H1 (cell line): ENCODE measurements at regions not wholly inside any gene's neighbourhood (a gene's known extent, or its start where the extent isn't known, plus 50 kb on each side); places are given as distances from the start of the nearest gene placed in this dataset.

Experiments
- CTCF ChIA-PET: fragments of 300-600 bp; sonication (Branson Sonifier 250); formaldehyde crosslinking; loops from one replicate; lab custom pipeline; 2021; ENCODE audit not compliant: partially characterized antibody; lab: Charles Lee
- POLR2A ChIA-PET: fragments of 300-600 bp; sonication (Branson Sonifier 250); formaldehyde crosslinking; loops from one replicate; lab custom pipeline; 2021; ENCODE audit warnings: inconsistent platforms; ENCODE audit not compliant: partially characterized antibody; lab: Charles Lee
- DNase-seq, 2 experiments: peaks; one replicate each; pipeline versions ENCODE4 v3.0.0 to v3.0.0-alpha.2; 2010 to 2022; ENCODE audit warnings: low spot score in 2 of 2, low read depth in 1 of 2, mixed read lengths in 1 of 2
- FAIRE-seq: peaks from 2 replicates; lab custom pipeline; 2011; peaks lifted over from hg19 to GRCh38; lab: Jason Lieb, UNC
- H2AFZ ChIP-seq: 2 replicates; pipeline ENCODE4 v1.8.1; 2012; ENCODE audit warnings: low read length, inconsistent platforms
- H2AK5ac ChIP-seq: 2 replicates; pipeline ENCODE4 v1.6.1; 2013; ENCODE audit warnings: low read depth, low read length
- H2BK120ac ChIP-seq: replicated peaks from 2 replicates; pipeline ENCODE3; 2013; ENCODE audit warnings: low read depth, low read length, inconsistent platforms
- H2BK12ac ChIP-seq: 2 replicates; pipeline ENCODE4 v1.6.1; 2013; ENCODE audit warnings: low read depth, low read length
- H2BK15ac ChIP-seq: 2 replicates; pipeline ENCODE4 v1.6.1; 2013; ENCODE audit warnings: low read length
- H2BK20ac ChIP-seq: 2 replicates; pipeline ENCODE4 v1.6.1; 2013; ENCODE audit warnings: low read length
- H2BK5ac ChIP-seq: 2 replicates; pipeline ENCODE4 v1.6.1; 2013; ENCODE audit warnings: low read depth, low read length
- H3K14ac ChIP-seq: 2 replicates; pipeline ENCODE4 v1.6.1; 2013; ENCODE audit warnings: inconsistent platforms; ENCODE audit not compliant: insufficient read length
- H3K18ac ChIP-seq: 2 replicates; pipeline ENCODE4 v1.6.1; 2013; ENCODE audit warnings: low read length; ENCODE audit errors: extremely low read depth
- H3K23ac ChIP-seq: 2 replicates; pipeline ENCODE4 v1.6.1; 2013; ENCODE audit warnings: inconsistent platforms; ENCODE audit not compliant: insufficient read length
- H3K23me2 ChIP-seq: 2 replicates; pipeline ENCODE4 v1.6.1; 2013; ENCODE audit warnings: low read depth, low read length
- H3K27ac ChIP-seq: 2 replicates; pipeline ENCODE4 v1.6.1; 2011; ENCODE audit warnings: low read depth, low read length, inconsistent platforms
- H3K27me3 ChIP-seq, 4 experiments: replicated peaks in 1 of 4; 1 replicate in 1 of 4; 2 replicates in 3 of 4; pipeline versions ENCODE4 v1.6.1 to v1.8.1; 2011 to 2013; ENCODE audit warnings: low read length in 3 of 4, mild to moderate bottlenecking in 3 of 4, inconsistent platforms in 2 of 4, mixed read lengths in 2 of 4, moderate library complexity in 1 of 4; ENCODE audit not compliant: control insufficient read depth in 3 of 4, insufficient read depth in 3 of 4; ENCODE audit errors: extremely low read depth in 1 of 4
- H3K36me3 ChIP-seq, 4 experiments: 2 replicates each; pipeline versions ENCODE4 v1.6.1 to v1.8.1; 2011 to 2013; ENCODE audit warnings: mild to moderate bottlenecking in 4 of 4, low read length in 3 of 4, moderate library complexity in 2 of 4, control low read depth in 1 of 4, inconsistent platforms in 1 of 4; ENCODE audit not compliant: insufficient read depth in 4 of 4, control insufficient read depth in 2 of 4
- H3K4ac ChIP-seq: replicated peaks from 2 replicates; pipeline ENCODE3; 2013; ENCODE audit warnings: low read length, low read depth, mixed read lengths, inconsistent platforms; ENCODE audit not compliant: insufficient read length
- H3K4me1 ChIP-seq, 4 experiments: replicated peaks in 1 of 4; 1 replicate in 1 of 4; 2 replicates in 3 of 4; pipeline versions ENCODE4 v1.6.1 to v1.8.1; 2011 to 2013; ENCODE audit warnings: low read length in 3 of 4, inconsistent platforms in 2 of 4, mixed read lengths in 1 of 4; ENCODE audit not compliant: insufficient read depth in 4 of 4, control insufficient read depth in 3 of 4
- H3K4me2 ChIP-seq, 2 experiments: 2 replicates each; pipeline versions ENCODE4 v1.6.1 to v1.8.1; 2011 to 2013; ENCODE audit warnings: low read depth in 2 of 2, low read length in 2 of 2, control low read depth in 1 of 2, inconsistent platforms in 1 of 2, mild to moderate bottlenecking in 1 of 2; ENCODE audit not compliant: insufficient read depth in 1 of 2
- H3K4me3 ChIP-seq, 4 experiments: fragments of 200-600, 300-600 bp in 1 of 4; sonication (generic), shearing (Covaris generic), sonication (Bioruptor Twin) in 1 of 4; 2 replicates each; pipeline versions ENCODE4 v1.5.1 to v1.8.1; 2011 to 2016; ENCODE audit warnings: low read length in 4 of 4, low read depth in 3 of 4, control low read depth in 2 of 4, inconsistent platforms in 2 of 4, mild to moderate bottlenecking in 2 of 4, mixed read lengths in 1 of 4, moderate library complexity in 1 of 4; ENCODE audit not compliant: insufficient read depth in 2 of 4; ENCODE audit errors: extremely low read depth in 1 of 4
- H3K56ac ChIP-seq: replicated peaks from 2 replicates; pipeline ENCODE3; 2013; ENCODE audit warnings: low read depth, mild to moderate bottlenecking, mixed read lengths, low read length, inconsistent platforms; ENCODE audit not compliant: insufficient read length
- H3K79me1 ChIP-seq: 2 replicates; pipeline ENCODE4 v1.6.1; 2013; ENCODE audit warnings: low read depth, low read length, control low read depth
- H3K79me2 ChIP-seq, 2 experiments: 2 replicates each; pipeline versions ENCODE4 v1.6.1 to v1.8.1; 2012 to 2013; ENCODE audit warnings: low read length in 2 of 2, mild to moderate bottlenecking in 2 of 2, inconsistent platforms in 1 of 2; ENCODE audit not compliant: insufficient read depth in 2 of 2, control insufficient read depth in 1 of 2
- H3K9ac ChIP-seq, 4 experiments: replicated peaks in 1 of 4; 1 replicate in 1 of 4; 2 replicates in 3 of 4; pipeline versions ENCODE4 v1.6.1 to v1.8.1; 2011 to 2013; ENCODE audit warnings: low read depth in 3 of 4, low read length in 3 of 4, control low read depth in 2 of 4, mild to moderate bottlenecking in 2 of 4, moderate library complexity in 2 of 4, inconsistent platforms in 1 of 4; ENCODE audit errors: extremely low read depth in 1 of 4
- H3K9me3 ChIP-seq, 2 experiments: 2 replicates each; pipeline versions ENCODE4 v1.6.1 to v1.8.1; 2012 to 2013; ENCODE audit warnings: mild to moderate bottlenecking in 2 of 2, moderate library complexity in 2 of 2, control low read depth in 1 of 2, inconsistent platforms in 1 of 2, low read depth in 1 of 2, low read length in 1 of 2, mixed read lengths in 1 of 2; ENCODE audit not compliant: insufficient read depth in 2 of 2
- H4K20me1 ChIP-seq, 2 experiments: replicated peaks in 1 of 2; 2 replicates each; pipeline versions ENCODE3 to v1.8.1; 2011 to 2013; ENCODE audit warnings: inconsistent platforms in 2 of 2, low read length in 2 of 2, mild to moderate bottlenecking in 1 of 2; ENCODE audit not compliant: insufficient read depth in 2 of 2, control insufficient read depth in 1 of 2
- H4K5ac ChIP-seq: 2 replicates; pipeline ENCODE4 v1.6.1; 2013; ENCODE audit warnings: low read length, low read depth, mixed read lengths, inconsistent platforms; ENCODE audit not compliant: insufficient read length
- H4K8ac ChIP-seq: 2 replicates; pipeline ENCODE4 v1.8.0; 2013; ENCODE audit warnings: mild to moderate bottlenecking, moderate library complexity, low read length, inconsistent platforms; ENCODE audit not compliant: insufficient read depth; ENCODE audit errors: extremely low read depth
- H4K91ac ChIP-seq: replicated peaks from 2 replicates; pipeline ENCODE3; 2013; ENCODE audit warnings: low read length, mixed read lengths, inconsistent platforms; ENCODE audit not compliant: insufficient read length
- ATF3 ChIP-seq: IDR thresholded peaks from 2 replicates; pipeline ENCODE4 v1.6.1; 2011; ENCODE audit warnings: low read depth, mild to moderate bottlenecking, low read length; ENCODE audit not compliant: insufficient read depth
- CBX8 ChIP-seq: fragments of 300-800, 300-1000 bp; sonication (generic); IDR thresholded peaks from 2 replicates; pipeline ENCODE4 v1.7.1; 2016; ENCODE audit warnings: low read depth, low read length, borderline replicate concordance
- EZH2 ChIP-seq: fragments of 200-600 bp; sonication (generic); IDR thresholded peaks from 2 replicates; pipeline ENCODE4 v1.7.1; 2012; ENCODE audit warnings: low read depth, mild to moderate bottlenecking, moderate library complexity, low read length, inconsistent platforms; ENCODE audit not compliant: severe bottlenecking
- KDM5A ChIP-seq: fragments of 200-600 bp; IDR thresholded peaks from 2 replicates; pipeline ENCODE4 v1.7.1; 2012; ENCODE audit warnings: mild to moderate bottlenecking, low read length, inconsistent platforms, mixed read lengths
- RXRA ChIP-seq: IDR thresholded peaks from 2 replicates; pipeline ENCODE4 v1.6.1; 2011; ENCODE audit warnings: low read depth, mild to moderate bottlenecking, low read length, moderate library complexity; ENCODE audit not compliant: insufficient read depth
- SUZ12 ChIP-seq: fragments of 200-600 bp; sonication (generic); IDR thresholded peaks from 2 replicates; pipeline ENCODE4 v1.6.1; 2012; ENCODE audit warnings: mild to moderate bottlenecking, inconsistent platforms, low read length, moderate library complexity, mixed read lengths
- YY1 ChIP-seq: IDR thresholded peaks from 2 replicates; pipeline ENCODE4 v1.6.1; 2011; ENCODE audit warnings: low read depth, mild to moderate bottlenecking, low read length
- WGBS, 2 experiments: shearing (Covaris generic) in 1 of 2; methylation state at CpG; one replicate each; pipeline versions ENCODE4 v1.1.6 to v1.1.7; 2013 to 2015; ENCODE audit warnings: low lambda C conversion rate in 2 of 2, mixed read lengths in 2 of 2, inconsistent platforms in 1 of 2, low coverage in 1 of 2, missing lambda C conversion rate in 1 of 2; ENCODE audit not compliant: insufficient replicate concordance in 2 of 2, insufficient coverage in 1 of 2, insufficient read length in 1 of 2; ENCODE audit errors: extremely low coverage in 1 of 2, missing lambda C conversion rate in 1 of 2; 5-methylcytosine and 5-hydroxymethylcytosine counted together

GRCh38 chrX:38970074-38970473, 168.8 kb downstream of the MID1IP1 start (continued):
- TF ChIP-seq RXRA, result no peak

GRCh38 chrX:38970845-38971244, 169.6 kb downstream of the MID1IP1 start:
- H4K8ac ChIP-seq, result no peak overlapping the region
- no peak overlapping the region for H2AFZ ChIP-seq
- H4K91ac ChIP-seq, result no peak overlapping the region
- H3K79me2 ChIP-seq, result no peaks in the 10 kb centered on the region
- H2AK5ac ChIP-seq, result no peak overlapping the region
- peaks cover 0 to 2% (median 0%) of the 10 kb centered on the region in 4 experiments; a peak in 1 of 7 replicates for H3K4me1 ChIP-seq
- WGBS, 2 experiments, result 90% methylated on average over 3 of the region's 3 CpGs; no CpG with 5 or more reads in 1 of the 2 experiments
- no peak overlapping the region for H3K27ac ChIP-seq
- H3K18ac ChIP-seq, result no peak overlapping the region
- no peak overlapping the region for H3K4me3 ChIP-seq
- ChIA-PET POLR2A (no interaction called here), CTCF (no interaction called here)
- no peak overlapping the region for H2BK15ac ChIP-seq
- no peak for DNase-seq
- H3K4me2 ChIP-seq, result no peak overlapping the region
- H2BK120ac ChIP-seq, result no peak overlapping the region
- H3K79me1 ChIP-seq, result no peaks in the 10 kb centered on the region
- H3K27me3 ChIP-seq, result no peaks in the 10 kb centered on the region
- no peak overlapping the region for H3K14ac ChIP-seq
- no peak overlapping the region for H3K56ac ChIP-seq
- no peak overlapping the region for H2BK5ac ChIP-seq
- no peak overlapping the region for H3K9ac ChIP-seq
- H3K23me2 ChIP-seq, result no peaks in the 10 kb centered on the region
- no peak for FAIRE-seq
- no peak overlapping the region for H3K23ac ChIP-seq
- H2BK12ac ChIP-seq, result no peak overlapping the region
- no peaks in the 10 kb centered on the region for H3K36me3 ChIP-seq
- H4K20me1 ChIP-seq, result no peaks in the 10 kb centered on the region
- no peaks in the 10 kb centered on the region for H3K9me3 ChIP-seq
- H3K4ac ChIP-seq, result no peak overlapping the region
- no peak overlapping the region for H4K5ac ChIP-seq
- H2BK20ac ChIP-seq, result no peak overlapping the region
- TF ChIP-seq KDM5A (no peak), EZH2 (no peak), CBX8 (no peak), SUZ12 (no peak), ATF3 (no peak), YY1 (no peak)
